Dedifferentiated amniotic fluid mesenchymal stem cell (primary cell): ENCODE measurements at regions not wholly inside any gene's neighbourhood (a gene's known extent, or its start where the extent isn't known, plus 50 kb on each side); places are given as distances from the start of the nearest gene placed in this dataset.
"Not testable (repeated sequence)": the region's sequence is repeated elsewhere in the genome, so short reads cannot be mapped to it uniquely, and the experiment has no call there.

Source experiments
- DNase-seq: peaks from one replicate; pipeline ENCODE4 v3.0.0-alpha.2; 2016; ENCODE audit errors: extremely low spot score

GRCh38 chr7:131858611-131859010 is 302.2 kb upstream of the PODXL start:
- DNase-seq, result no peak

GRCh38 chr7:131849472-131849871 is 293.0 kb upstream of the PODXL start:
- no peak for DNase-seq

GRCh38 chr7:131848033-131848432 is 291.6 kb upstream of the PODXL start:
- no peak for DNase-seq

GRCh38 chr7:131845573-131846314 is 289.3 kb upstream of the PODXL start:
- no peak for DNase-seq

- no peak for DNase-seq
These were observed 287.9 kb upstream of the PODXL start for GRCh38 chr7:131844369-131844768.

GRCh38 chr7:131843898-131844331 is 287.5 kb upstream of the PODXL start:
- DNase-seq, result no peak

GRCh38 chr7:131839967-131840690 is 283.7 kb upstream of the PODXL start:
- no peak for DNase-seq

GRCh38 chr7:131836733-131837132 is 280.3 kb upstream of the PODXL start:
- no peak for DNase-seq

GRCh38 chr7:131835141-131835540 is 278.7 kb upstream of the PODXL start:
- no peak for DNase-seq

GRCh38 chr7:131830681-131831080 is 274.3 kb upstream of the PODXL start:
- no peak for DNase-seq

GRCh38 chr7:131829947-131830558 is 273.6 kb upstream of the PODXL start:
- no peak for DNase-seq

GRCh38 chr7:131827421-131827820 is 271.0 kb upstream of the PODXL start:
- no peak for DNase-seq

GRCh38 chr7:131826960-131827359 is 270.5 kb upstream of the PODXL start:
- DNase-seq, result no peak

- DNase-seq, result not testable (repeated sequence)
These were observed 267.6 kb upstream of the PODXL start for GRCh38 chr7:131823961-131824440.

GRCh38 chr7:131819891-131820290 is 263.5 kb upstream of the PODXL start:
- DNase-seq, result no peak

GRCh38 chr7:131816391-131817007 is 260.1 kb upstream of the PODXL start:
- no peak for DNase-seq

GRCh38 chr7:131808736-131809135 is 252.3 kb upstream of the PODXL start:
- DNase-seq, result no peak

- DNase-seq, result not testable (repeated sequence)
These were observed 251.7 kb upstream of the PODXL start for GRCh38 chr7:131808156-131808555.

GRCh38 chr7:131803816-131804215 is 247.4 kb upstream of the PODXL start:
- DNase-seq, result no peak

GRCh38 chr7:131802195-131802864 is 245.9 kb upstream of the PODXL start:
- no peak for DNase-seq

- no peak for DNase-seq
These were observed 244.1 kb upstream of the PODXL start for GRCh38 chr7:131800531-131800930.

GRCh38 chr7:131800008-131800407 is 243.6 kb upstream of the PODXL start:
- DNase-seq, result no peak
